SIG-M5 treated with dmso at 0.1 percent for 504 hours (cell line): ENCODE measurements at regions not wholly inside any gene's neighbourhood (a gene's known extent, or its start where the extent isn't known, plus 50 kb on each side); places are given as distances from the start of the nearest gene placed in this dataset.

Source experiments
- DNase-seq: peaks from one replicate; lab custom pipeline; 2025; ENCODE audit not compliant: unreplicated experiment; lab: John Stamatoyannopoulos, UW

DNA sequence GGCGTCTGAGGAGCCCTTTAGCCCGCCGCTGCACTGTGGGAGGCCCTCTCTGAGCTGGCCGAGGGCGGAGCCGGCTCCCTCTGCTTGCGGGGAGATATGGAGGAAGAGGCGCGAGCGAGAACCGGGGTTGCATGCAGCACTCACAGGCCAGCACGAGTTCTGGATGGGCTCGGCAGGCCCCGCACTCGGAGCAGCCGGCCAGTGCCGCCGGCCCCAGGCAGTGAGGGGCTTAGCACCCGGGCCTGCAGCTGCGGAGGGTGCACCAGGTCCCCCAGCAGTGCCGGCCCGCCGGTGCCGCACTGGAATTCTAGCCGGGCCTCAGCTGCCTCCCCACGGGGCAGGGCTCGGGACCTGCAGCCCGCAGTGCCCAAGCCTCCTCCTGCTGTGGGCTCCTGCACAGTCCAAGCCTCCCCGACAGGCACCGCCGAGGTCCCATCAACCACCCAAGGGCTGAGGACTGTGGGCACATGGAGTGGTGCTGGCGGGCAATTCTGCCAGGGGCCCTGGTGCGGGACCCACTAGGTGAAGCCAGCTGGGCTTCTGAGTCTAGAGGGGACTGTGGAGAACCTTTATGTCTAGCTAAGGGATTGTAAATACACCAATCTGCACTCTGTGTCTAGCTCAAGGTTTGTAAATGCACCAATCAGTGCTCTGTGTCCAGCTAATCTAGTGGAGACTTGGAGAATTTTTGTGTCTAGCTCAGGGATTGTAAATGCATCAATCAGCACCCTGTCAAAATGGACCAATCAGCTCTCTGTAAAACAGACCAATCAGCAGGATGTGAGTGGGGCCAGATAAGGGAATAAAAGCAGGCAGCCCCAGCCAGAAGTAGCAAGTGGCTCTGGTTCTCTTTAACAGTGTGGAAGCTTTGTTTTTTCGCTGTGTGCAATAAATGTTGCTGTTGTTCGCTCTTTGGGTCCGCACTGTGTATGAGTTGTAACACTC lies 329.7 kb upstream of the JARID2 start:
- no peak for DNase-seq

DNA sequence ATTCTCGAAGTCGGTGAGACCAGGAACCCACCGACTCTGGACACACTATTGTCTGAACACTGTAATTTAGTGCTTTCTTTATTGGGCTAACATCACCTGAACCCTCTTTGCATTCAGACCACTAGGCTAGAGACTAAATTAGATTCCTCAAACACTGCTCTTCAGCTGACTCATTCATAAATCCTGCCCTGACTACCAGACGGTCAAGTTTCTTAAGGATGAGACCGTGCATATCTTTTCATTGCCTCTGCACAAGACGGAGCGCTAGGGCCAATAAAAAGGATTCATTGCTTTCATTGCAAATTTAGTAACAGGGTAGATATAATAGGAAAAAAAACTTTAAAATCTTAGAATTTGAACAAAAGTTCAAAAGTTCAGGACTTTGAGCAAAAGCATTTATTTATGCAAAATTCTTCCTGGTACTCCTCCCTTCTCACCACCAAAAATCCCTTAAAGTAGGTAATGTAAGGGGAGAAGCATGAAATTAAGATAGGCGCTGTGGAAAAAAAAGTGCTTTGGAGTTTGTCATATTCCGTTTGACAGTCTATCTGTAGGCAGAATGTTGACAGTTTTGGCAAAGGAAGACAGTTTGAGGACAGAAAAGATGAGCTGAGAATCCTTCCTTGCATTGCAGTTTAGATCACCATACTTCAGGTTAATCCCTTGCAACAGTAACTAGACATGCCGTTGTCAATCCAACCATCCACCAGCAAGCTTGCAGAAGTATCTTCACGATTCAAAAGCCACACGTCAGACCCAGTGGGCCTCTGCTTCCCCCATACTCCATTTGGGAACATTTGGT lies 328.6 kb upstream of the JARID2 start:
- DNase-seq, result no peak

- no peak for DNase-seq
Measured at GRCh38 chr6:14918200-14918907, 327.5 kb upstream of the JARID2 start.

- no peak for DNase-seq
Measured at GRCh38 chr6:14919038-14919670, 326.7 kb upstream of the JARID2 start.

DNA sequence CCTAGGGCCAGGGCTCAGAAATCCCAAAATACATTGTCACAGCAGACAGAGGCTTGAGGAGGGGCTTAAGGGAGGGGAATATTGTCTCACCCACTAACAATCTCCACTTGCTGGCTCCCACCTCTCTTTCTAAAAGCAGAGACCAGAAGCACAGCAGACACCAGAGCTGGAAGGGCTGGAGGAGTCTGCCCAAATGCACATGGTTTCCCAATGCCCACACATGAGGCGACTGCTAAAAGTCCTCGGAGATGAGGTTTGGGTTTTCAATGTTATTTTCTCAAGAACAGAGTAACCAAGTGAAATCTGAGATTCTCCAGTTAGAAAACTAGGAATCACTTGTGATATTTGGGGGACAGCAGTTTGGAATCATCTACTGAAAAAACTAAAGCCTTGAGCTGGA lies 325.6 kb upstream of the JARID2 start:
- DNase-seq, result no peak

DNA sequence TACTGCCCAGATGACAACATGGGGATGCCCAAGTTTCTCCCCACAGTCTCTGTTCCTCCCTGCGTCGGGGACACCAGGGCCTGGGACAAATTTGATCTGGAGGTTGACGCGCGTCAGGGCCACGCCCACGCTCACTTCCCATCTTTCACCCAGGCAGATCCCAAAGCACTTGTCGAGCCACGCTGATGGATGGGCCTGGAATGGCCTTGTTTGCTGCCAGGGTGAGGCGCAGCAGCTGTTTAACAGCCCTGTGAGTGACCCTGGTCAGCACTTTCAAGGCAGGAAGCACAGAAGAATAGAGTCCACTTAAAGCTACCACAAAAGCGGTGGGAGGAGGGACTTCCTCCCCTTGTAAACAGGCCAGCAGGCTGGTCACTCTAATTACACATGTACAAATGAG lies 324.7 kb upstream of the JARID2 start:
- DNase-seq, result peak; percentile 64

DNA sequence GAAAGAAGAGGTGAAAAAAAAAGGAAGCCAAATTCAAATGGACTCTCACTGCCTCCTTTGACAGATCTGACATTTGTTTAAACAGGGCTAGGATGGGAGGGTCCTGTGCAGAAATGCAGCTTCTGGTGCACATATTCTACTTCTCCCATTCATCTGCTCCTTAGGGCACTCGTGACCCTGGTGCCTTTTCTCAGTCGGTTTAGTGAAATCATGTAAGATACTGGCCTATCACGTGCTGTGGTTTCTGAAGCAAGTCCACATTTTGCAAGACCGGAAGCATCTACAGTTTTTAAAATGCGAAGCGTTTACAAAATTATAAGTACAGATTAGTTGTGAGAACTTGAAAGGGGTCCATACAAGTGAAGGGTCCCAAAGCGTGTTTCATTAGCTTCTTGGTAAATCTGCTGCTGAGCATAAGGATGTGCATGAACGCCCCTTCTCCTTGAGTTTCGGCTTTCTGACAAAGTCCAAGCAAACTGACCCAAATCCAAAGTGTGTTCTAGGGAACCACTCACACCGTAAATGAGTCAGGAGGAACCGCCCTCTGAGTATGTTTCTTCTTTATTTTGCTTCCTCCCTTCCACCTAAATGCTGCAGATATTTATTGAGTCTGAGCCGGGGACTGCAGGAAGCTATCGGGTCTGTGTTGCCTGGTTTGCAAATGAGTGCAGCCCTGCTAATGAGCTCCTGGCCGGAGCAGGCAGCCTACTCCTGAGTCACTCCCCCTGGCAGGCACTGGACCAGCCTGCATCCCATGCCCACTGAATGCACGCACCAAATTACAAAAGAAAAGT lies 323.8 kb upstream of the JARID2 start:
- DNase-seq, result peak; percentile 98

DNA sequence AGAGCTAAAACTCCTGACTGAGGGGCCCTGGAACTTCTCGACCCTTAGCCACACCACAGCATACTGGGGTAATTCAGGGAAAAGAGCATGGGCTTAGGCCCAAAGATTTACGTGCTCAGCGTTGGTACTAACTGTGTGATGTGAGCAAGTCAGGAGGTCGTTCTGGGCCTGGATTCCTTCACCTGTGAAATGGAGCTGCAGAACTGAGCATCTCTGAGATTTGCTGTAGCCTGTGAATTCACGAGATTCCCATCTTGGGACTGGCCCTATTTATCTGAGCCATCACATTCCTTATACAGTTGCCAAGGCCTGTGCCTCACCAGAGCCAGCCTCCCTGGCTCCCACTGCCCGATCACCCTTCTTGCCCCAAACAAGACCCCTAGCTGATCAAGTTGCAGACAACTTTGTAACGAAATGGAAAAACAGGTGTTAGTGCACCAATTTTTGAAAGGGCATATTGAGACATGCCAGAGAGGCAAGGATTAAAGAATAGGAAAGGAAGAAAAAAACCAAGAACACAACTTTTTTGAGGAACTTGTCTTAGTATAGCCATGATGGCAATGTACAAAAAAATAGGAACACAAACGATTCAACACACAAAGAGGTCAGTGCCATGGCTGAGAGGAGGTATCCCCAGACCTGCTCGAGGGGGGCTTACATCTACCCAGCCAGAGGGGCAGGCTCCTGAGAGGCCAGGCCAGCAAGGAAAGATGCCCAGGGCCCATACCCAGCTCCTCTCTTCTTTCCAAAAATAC lies 323.0 kb upstream of the JARID2 start:
- no peak for DNase-seq

DNA sequence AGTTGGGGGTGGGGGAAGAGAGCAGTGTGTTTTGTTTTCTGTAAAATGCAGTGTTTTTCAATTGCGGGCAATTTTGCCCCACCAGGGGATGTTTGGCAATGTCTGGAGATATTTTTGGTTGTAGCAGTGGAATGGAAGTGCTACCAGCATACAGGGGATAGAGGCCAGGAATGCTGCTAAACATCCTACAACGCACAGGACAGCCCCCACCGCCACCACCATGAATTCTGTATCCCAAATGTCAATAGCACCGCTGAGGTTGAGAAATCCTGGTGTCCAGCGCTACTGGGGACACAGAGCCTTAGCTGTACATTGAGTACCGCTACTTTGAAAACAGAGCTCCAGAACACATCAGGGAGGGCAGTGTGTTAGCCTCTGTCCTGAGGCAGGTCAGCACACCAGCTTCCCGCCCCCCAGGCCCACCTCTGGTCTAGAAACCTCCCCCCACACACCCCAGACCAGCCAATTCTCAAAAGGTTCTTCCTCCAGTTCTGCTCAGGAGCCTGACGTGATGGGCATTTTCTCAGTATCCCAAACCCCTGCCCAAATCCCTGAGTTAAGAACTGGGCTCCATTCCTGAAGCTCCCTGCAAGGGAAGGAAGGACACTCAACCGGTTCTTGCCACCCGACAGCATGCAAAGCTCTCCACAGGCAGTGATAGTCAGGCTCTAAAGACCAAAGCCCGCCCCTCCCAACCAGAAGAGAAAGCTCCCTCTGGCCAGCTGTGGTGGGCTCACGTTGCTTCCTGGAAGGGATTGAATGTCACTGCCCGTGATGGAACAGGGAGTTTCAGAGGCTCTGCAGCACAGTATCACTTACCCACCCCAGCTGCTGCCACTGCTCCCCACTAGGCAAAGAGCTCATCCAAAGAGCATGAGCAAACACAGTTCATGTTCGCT lies 321.5 kb upstream of the JARID2 start:
- peak; percentile 42 for DNase-seq

DNA sequence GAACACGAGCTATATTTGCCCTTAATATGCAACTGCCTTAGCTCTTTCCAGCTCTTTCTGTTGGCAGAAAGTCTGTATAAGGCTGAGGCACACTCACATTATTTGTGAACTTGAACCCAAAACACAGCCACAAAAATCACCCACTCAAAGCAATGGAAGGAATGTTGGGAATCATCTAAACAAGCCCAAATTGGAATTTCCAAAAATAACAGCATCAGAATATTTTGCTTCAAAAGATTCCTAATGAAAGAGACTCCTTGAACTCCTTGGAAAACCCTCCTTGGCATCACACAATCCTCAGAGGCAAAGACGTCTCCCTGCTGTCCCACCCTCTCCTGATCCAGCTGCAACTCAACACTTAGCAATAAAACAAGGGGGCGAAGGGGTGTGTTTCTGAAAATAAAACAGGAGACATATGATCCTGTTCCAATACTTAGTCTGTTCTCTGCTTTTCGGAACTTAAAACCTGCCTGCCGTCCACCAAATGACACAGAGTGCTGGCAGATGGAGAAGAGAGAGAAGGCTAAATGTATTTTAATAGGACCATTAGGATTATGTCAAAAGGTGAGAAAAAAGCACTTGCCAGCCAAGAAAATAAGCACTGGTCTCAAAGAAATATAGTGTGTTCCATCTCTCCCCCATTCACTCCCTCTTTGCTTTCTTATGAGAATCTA lies 320.7 kb upstream of the JARID2 start:
- no peak for DNase-seq

- DNase-seq, result no peak
Measured at GRCh38 chr6:14925699-14926026, 320.2 kb upstream of the JARID2 start.

- DNase-seq, result no peak
Measured at GRCh38 chr6:14927398-14927797, 318.5 kb upstream of the JARID2 start.

- peak; percentile 32 for DNase-seq
Measured at GRCh38 chr6:14929291-14929690, 316.6 kb upstream of the JARID2 start.

GRCh38 chr6:14930366-14930989 lies 315.4 kb upstream of the JARID2 start:
- DNase-seq, result no peak

GRCh38 chr6:14932485-14933182 lies 313.2 kb upstream of the JARID2 start:
- DNase-seq, result no peak

GRCh38 chr6:14933183-14933544 lies 312.7 kb upstream of the JARID2 start:
- DNase-seq, result no peak

GRCh38 chr6:14934013-14934412 lies 311.9 kb upstream of the JARID2 start:
- DNase-seq, result no peak
